ENCODE measurements at regions not wholly inside any gene's neighbourhood (a gene's known extent, or its start where the extent isn't known, plus 50 kb on each side); places are given as distances from the start of the nearest gene placed in this dataset.

GRCh38 chr1:239254999-239255398, 131.4 kb upstream of the CHRM3 start:
- TF ChIP-seq EZH2phosphoT487 (conservative IDR thresholded peaks at IDR 0.05; ENCODE audit: low read length) (no peak), CTCF (IDR thresholded peaks at IDR 0.05; ENCODE audit: insufficient read depth, low read length, poor library complexity, severe bottlenecking) (no peak)
- Histone ChIP-seq H3K9ac (ENCODE audit: low read length) (no peak overlapping the region), H3F3A (ENCODE audit: insufficient read depth) (no peaks in the 10 kb centered on the region)

GRCh38 chr1:239253032-239253431, 133.3 kb upstream of the CHRM3 start:
- Histone ChIP-seq H3K9ac (ENCODE audit: low read length) (no peak overlapping the region), H3K9me3 (ENCODE audit: insufficient read depth, low read length) (no peaks in the 10 kb centered on the region), H3K27ac (ENCODE audit: low read depth, low read length) (no peak overlapping the region), H3K36me3 (ENCODE audit: low read length) (no peaks in the 10 kb centered on the region), H2AFZ (ENCODE audit: low read depth, low read length, severe bottlenecking) (no peak overlapping the region), H3K4me2 (ENCODE audit: low read depth, low read length, poor library complexity, severe bottlenecking) (no peak overlapping the region), H3K9me2 (replicated peaks; ENCODE audit: insufficient read depth, low read length) (no peaks in the 10 kb centered on the region), H3K27me3 (ENCODE audit: low read length) (no peaks in the 10 kb centered on the region), H3K79me2 (ENCODE audit: insufficient read depth, low read length) (no peaks in the 10 kb centered on the region), H4K20me1 (ENCODE audit: low read depth, low read length) (no peaks in the 10 kb centered on the region), H3F3A (ENCODE audit: insufficient read depth) (no peaks in the 10 kb centered on the region), H3K4me3 (ENCODE audit: insufficient read depth, low read length, poor library complexity, severe bottlenecking) (no peak overlapping the region)
- TF ChIP-seq CTCF (IDR thresholded peaks at IDR 0.05; ENCODE audit: insufficient read depth, low read length, poor library complexity, severe bottlenecking) (no peak), EZH2phosphoT487 (conservative IDR thresholded peaks at IDR 0.05; ENCODE audit: low read length) (no peak)

More at GRCh38 chr1:239254999-239255398, 131.4 kb upstream of the CHRM3 start:
- Histone ChIP-seq H3K36me3 (ENCODE audit: low read length) (no peaks in the 10 kb centered on the region), H3K27ac (ENCODE audit: low read depth, low read length) (no peak overlapping the region), H2AFZ (ENCODE audit: low read depth, low read length, severe bottlenecking) (no peak overlapping the region), H3K9me3 (ENCODE audit: insufficient read depth, low read length) (no peaks in the 10 kb centered on the region), H3K9me2 (replicated peaks; ENCODE audit: insufficient read depth, low read length) (no peaks in the 10 kb centered on the region), H3K27me3 (ENCODE audit: low read length) (no peaks in the 10 kb centered on the region), H4K20me1 (ENCODE audit: low read depth, low read length) (no peaks in the 10 kb centered on the region), H3K4me3 (ENCODE audit: insufficient read depth, low read length, poor library complexity, severe bottlenecking) (no peak overlapping the region), H3K4me2 (ENCODE audit: low read depth, low read length, poor library complexity, severe bottlenecking) (no peak overlapping the region), H3K79me2 (ENCODE audit: insufficient read depth, low read length) (no peaks in the 10 kb centered on the region)

- Histone ChIP-seq H3K27ac (ENCODE audit: low read depth, low read length) (no peak overlapping the region), H3K9me3 (ENCODE audit: insufficient read depth, low read length) (no peaks in the 10 kb centered on the region), H2AFZ (ENCODE audit: low read depth, low read length, severe bottlenecking) (no peak overlapping the region), H3K4me2 (ENCODE audit: low read depth, low read length, poor library complexity, severe bottlenecking) (no peak overlapping the region), H4K20me1 (ENCODE audit: low read depth, low read length) (no peaks in the 10 kb centered on the region), H3F3A (ENCODE audit: insufficient read depth) (no peaks in the 10 kb centered on the region), H3K9ac (ENCODE audit: low read length) (no peak overlapping the region), H3K79me2 (ENCODE audit: insufficient read depth, low read length) (no peaks in the 10 kb centered on the region), H3K27me3 (ENCODE audit: low read length) (no peaks in the 10 kb centered on the region), H3K9me2 (replicated peaks; ENCODE audit: insufficient read depth, low read length) (no peaks in the 10 kb centered on the region), H3K36me3 (ENCODE audit: low read length) (no peaks in the 10 kb centered on the region), H3K4me3 (ENCODE audit: insufficient read depth, low read length, poor library complexity, severe bottlenecking) (no peak overlapping the region)
- TF ChIP-seq CTCF (IDR thresholded peaks at IDR 0.05; ENCODE audit: insufficient read depth, low read length, poor library complexity, severe bottlenecking) (no peak), EZH2phosphoT487 (conservative IDR thresholded peaks at IDR 0.05; ENCODE audit: low read length) (no peak)
Measured at GRCh38 chr1:239250353-239251035, 135.9 kb upstream of the CHRM3 start.
